AML-193 (cell line): ENCODE measurements at regions not wholly inside any gene's neighbourhood (a gene's known extent, or its start where the extent isn't known, plus 50 kb on each side); places are given as distances from the start of the nearest gene placed in this dataset.

Experiments
- DNase-seq, 2 experiments: peaks; one replicate each; lab custom pipeline; 2025; lab: John Stamatoyannopoulos, UW

DNA sequence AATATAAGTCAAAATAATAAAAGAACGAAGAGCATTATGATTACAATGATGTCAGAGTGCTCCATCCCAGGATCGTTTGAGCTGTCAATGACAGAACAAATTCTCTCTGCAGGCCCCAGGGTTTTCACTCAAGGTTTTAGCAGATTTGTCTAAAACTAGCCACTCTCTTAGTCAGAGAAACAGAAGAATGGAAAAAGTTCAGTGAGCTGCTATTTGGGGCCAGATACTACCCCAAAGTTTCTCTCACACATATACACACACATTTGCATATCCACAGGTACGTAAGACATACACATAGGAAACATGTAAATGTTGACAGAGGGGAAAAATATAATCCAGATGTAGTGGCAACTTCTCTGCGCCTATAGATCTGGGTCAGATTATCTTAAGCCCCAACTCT lies 76.3 kb upstream of the SEMA6A start:
- no peak for DNase-seq

- DNase-seq = no peak
Measured at GRCh38 chr5:116650544-116650943, 75.9 kb upstream of the SEMA6A start.

DNA sequence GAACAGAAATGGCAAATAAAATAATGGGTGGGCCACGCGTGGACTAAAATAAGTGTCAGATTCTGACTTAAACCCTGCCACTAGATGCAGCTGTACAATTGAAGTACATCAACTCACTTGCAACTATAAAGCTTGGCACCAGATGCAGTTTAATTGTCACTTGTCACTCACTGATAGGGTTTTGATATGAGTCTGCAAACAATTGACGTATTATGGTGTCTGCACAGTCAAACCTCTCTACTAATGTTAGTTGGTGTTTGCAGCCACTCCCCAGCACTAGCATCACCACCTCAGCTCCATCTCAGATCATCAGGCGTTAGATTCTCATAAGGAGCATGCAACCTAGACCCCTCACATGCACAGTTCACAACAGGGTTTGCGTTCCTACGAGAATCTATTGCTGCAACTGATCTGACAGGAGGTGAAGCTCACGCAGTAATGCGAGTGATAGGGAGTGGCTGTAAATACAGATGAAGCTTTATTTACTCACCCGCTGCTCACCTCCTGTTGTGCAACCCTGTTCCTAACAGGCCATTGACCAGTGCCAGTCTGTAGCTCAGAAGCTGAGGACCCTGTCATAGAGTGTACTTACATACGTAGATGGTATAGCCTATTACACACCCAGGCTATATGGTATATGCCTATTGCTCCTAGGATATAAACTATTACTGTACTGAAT lies 72.1 kb upstream of the SEMA6A start:
- no peak for DNase-seq

GRCh38 chr5:116645627-116646026 lies 71.0 kb upstream of the SEMA6A start:
- DNase-seq = no peak

DNA sequence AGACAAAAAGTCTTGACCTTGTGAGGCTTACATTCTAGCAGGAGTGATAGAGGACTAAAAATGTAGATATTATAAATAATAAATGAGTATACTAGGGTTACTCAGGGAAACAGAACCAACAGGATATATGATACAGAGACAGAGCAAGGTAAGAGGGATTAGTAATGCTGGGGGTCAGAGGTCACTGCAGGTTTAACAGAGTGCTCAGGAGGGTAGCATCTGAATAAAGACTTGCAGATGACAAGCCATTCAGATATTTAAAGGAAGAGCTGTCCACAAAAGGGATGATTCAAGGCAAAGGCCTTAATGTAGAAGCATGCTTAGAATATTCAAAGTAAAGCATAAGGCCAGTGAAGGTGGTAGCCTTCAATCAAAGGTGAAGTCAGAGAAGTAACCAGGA lies 65.6 kb upstream of the SEMA6A start:
- DNase-seq = no peak

DNA sequence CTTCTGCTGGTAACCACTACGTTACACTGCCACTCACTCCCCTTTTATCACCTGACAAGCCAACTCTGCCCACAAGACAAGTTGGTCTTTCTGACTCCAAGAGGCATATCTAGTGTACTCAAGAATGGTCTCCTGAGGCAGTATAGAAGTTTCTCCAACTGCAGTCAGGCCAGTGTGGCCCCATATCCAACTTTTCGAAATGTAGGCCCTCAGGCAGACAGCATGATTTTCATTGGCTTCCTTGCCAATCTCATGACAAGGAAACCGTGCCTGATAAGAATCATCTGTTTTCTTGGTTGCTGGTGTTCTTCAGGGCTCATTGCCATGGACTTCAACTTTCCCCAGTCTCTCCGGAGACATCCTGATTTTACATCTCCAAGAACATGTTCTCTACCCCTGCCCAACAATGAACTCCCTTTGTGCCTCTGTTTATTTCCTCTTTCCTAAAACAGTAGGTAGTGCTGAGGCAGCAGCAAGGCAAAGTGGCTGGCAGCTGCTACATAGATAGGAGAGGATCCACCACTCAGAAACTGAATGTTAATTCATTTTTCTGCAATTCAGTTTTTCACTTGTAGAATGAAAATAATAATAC lies 62.6 kb upstream of the SEMA6A start:
- no peak for DNase-seq

- DNase-seq = no peak
Measured at GRCh38 chr5:116632890-116633289, 58.3 kb upstream of the SEMA6A start.

- DNase-seq = no peak
Measured at GRCh38 chr5:116631147-116631546, 56.5 kb upstream of the SEMA6A start.

DNA sequence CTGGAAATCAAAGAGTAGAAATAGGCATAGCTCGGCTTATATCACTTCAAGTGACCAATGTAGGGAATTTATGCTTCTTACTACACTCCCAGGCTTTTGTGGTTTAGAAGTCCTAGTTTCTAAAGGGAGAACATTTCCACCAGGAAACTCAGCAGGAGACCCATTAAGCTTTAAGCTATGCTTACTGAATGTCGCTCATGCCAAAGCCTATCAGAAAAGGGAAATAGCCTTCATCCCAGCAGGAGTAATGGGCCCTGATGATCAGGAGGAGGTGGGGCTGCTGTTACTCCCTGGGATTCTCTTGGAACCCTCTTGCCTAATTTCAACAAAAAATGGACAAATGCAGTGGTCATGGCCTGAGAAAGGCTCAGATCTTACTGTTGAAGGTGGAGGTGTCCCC lies 54.5 kb upstream of the SEMA6A start:
- DNase-seq = no peak

DNA sequence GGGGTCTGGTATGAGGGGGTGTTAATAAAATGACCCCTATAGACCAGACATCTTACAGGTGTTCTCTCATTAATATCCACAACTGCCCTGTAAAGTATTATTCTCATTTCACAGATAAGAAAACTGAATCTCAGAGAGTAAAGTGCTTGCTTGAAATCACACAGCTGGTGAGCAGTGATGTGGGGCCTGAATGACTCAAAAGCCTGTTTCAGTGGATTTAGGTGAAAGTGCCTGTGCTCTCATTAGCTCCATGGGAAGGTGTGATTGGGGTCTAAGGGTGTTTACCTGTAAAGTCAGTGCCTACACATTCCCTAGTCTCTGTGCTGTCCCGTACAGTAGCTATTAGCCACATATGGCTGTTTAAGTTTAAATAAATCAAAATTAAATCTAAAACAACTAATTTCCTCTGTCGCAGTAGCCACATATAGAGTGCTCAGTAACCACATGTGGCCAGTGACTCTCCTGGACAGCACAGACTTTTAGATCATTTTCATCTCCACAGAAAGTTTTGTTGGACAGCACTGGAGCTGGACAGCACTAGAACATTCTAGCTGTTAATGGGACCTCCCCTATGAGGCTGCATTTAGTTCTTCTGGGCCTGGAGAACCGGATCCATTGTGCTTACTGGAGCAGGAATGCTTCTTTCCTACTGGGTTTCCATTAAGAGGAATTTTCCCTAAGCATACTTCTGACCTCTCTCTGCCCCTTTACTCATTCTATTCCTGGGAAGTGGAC lies 52.5 kb upstream of the SEMA6A start:
- no peak for DNase-seq

DNA sequence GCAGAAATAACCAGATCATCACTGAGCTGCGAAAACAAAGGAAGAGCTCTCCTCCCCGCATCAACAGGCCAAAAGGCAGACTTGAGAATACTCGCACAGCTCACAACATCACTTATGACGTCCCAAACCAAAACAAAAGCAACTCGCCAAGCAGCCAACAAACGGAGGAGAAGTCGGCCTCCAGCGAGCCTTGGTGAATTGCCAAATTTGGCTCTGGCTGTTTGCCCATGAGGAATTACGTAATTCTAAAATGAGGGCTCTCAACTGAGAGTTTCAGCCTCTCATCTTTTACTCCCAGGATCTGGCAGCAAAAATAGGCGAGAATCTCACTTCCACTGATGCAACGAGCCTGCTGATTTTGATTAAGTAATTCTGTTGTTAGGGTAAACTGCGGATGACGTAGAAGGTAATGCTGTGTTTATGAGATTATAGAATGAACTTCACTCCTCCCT lies 51.7 kb upstream of the SEMA6A start:
- DNase-seq = no peak
